Coronary artery (tissue), 2 donors: ENCODE measurements at regions not wholly inside any gene's neighbourhood (a gene's known extent, or its start where the extent isn't known, plus 50 kb on each side); places are given as distances from the start of the nearest gene placed in this dataset.

Source experiments
- DNase-seq: peaks from one replicate; pipeline ENCODE4 v3.0.0-alpha.2; 2017; ENCODE audit warnings: low spot score
- H3K27ac ChIP-seq, 2 donors: fragments of 200-600 bp; sonication (generic); one replicate each; pipeline ENCODE4 v1.5.1; 2016 to 2019
- H3K4me3 ChIP-seq: fragments of 200-600 bp; sonication (generic); 2 replicates; pipeline ENCODE4 v1.5.1; 2016; ENCODE audit warnings: mild to moderate bottlenecking, moderate library complexity
- TF ChIP-seq, protein P1 (sequence below): fragments of 200-600 bp; sonication (generic); IDR thresholded peaks from one replicate; pipeline ENCODE4 v1.5.1; 2019; ENCODE audit warnings: antibody characterized with exemption

DNA sequence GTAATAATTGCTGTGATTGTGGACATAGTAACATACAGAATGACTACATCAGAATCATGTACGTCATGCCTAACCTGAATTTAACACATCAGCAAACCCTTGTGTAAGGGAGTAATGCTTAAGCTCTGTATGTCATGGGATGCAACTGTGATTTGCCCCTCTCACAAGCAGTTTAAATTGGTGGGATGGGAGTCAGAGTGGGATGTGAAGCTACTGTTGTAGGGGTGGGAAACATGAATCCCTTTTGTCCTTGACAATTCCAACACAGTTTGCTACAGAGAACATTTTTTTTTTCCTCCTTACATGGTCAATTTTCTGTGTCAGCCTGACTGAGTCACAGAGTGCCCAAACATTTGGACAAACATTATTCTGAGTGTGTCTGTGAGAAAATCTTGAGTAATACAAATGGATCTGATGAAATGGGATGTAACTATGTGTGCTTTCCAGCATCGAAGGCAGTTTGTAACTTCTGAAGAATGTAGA is 392.8 kb downstream of the GPM6A start:
- TF ChIP-seq, protein P1, sequence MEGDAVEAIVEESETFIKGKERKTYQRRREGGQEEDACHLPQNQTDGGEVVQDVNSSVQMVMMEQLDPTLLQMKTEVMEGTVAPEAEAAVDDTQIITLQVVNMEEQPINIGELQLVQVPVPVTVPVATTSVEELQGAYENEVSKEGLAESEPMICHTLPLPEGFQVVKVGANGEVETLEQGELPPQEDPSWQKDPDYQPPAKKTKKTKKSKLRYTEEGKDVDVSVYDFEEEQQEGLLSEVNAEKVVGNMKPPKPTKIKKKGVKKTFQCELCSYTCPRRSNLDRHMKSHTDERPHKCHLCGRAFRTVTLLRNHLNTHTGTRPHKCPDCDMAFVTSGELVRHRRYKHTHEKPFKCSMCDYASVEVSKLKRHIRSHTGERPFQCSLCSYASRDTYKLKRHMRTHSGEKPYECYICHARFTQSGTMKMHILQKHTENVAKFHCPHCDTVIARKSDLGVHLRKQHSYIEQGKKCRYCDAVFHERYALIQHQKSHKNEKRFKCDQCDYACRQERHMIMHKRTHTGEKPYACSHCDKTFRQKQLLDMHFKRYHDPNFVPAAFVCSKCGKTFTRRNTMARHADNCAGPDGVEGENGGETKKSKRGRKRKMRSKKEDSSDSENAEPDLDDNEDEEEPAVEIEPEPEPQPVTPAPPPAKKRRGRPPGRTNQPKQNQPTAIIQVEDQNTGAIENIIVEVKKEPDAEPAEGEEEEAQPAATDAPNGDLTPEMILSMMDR = no peak
- DNase-seq = no peak
- Histone ChIP-seq H3K4me3 (no peak overlapping the region), H3K27ac (peak overlapping the region; percentile 61 to 82)

DNA sequence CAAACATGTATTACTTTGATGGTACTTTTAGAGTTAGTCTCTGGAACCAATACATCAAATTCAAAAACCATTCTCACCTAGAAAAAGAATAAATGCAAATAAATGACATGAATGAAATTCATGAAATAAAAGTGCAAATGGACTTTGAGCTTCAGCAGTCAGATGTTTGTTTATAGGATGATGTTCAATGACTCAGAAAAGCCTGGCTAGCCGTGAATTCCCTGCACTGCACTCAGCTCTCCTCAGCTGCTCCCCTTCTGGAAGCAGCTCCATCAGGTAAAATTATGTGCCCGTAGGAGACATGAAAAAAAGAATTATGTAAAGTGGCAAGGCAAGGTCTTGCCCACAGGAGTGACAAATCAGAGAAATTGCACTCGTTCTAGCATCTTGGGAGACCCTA is 390.6 kb downstream of the GPM6A start:
- TF ChIP-seq, protein P1 = no peak
- no peak overlapping the region for H3K4me3 ChIP-seq
- no peak overlapping the region for H3K27ac ChIP-seq
- no peak for DNase-seq

DNA sequence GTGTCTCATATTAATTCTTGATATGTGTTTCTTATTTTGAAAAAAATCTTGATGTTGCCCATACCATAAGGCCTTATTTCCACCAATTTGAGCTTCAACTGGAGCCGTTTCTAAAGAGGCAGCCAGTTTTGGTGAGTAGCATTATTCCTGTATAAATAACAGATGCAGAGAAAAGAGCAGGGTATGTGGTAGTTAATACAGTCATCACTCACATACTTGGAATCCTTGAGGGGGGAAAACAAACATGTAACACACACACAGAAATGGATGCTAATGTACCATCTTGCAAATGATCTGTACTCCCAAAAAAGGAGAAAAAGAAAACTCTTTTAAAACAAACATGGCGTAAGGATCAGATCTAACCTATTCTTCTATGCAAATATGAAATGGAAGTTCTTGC is 389.7 kb downstream of the GPM6A start:
- Histone ChIP-seq H3K4me3 (no peak overlapping the region), H3K27ac (no peak overlapping the region)
- TF ChIP-seq, protein P1 = no peak
- no peak for DNase-seq

DNA sequence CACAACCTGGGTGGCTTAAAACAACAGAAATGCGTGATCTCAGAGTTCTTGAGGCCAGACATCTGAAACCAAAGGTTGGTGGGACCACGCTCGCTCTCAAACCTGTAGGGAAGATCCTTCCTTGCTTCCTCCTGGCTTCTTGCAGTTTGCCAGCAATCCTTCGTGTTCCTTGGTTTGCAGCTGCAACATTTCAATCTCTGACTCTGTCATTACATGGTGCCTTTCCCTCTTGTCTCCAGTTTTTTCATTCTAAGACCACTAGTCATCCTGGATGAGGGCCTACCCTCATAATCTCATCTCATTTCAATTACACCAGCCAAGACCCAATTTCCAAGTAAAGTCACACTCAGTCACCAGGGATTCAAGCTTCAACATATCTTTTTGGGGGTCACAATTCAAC is 388.0 kb downstream of the GPM6A start:
- Histone ChIP-seq H3K27ac (no peak overlapping the region), H3K4me3 (no peak overlapping the region)
- no peak for DNase-seq
- TF ChIP-seq, protein P1 = no peak

DNA sequence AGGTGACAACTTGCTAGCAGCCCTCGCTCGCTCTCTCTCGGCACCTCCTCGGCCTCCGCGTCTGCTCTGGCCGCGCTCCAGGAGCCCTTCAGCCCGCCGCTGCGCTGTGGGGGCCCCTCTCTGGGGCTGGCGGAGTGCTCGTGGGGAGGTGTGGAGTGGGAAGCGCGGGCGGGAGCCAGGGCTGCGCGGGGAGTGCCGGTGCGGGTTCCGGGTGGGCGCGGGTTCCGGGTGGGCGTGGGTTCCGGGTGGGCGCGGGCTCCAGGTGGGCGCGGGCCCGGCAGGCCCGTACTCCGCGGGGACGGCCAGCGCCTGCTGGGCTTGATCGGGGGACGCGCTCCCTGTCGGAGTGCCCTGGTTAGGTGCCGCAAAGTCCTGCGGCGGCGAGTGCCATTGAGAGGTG is 384.3 kb downstream of the GPM6A start:
- no peak overlapping the region for H3K27ac ChIP-seq
- TF ChIP-seq, protein P1 = no peak
- no peak for DNase-seq
- no peak overlapping the region for H3K4me3 ChIP-seq

DNA sequence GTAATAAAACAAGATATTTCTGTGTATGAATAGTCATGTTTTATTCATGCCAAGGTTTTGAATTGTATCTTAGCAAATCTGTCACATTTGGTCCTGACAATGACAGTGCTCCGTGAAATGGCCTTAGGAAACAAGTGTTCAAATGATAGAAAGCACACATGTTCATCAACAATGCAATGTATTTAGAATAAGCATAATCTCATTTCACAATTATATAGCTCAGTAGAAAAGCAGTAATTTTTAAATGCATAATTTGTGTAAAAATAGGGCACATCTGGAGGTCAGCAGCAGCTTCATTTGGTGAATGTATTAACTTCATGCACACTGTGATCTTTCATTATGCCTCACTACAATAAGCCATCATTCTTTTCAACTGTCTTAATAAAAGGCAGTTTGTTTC is 380.4 kb downstream of the GPM6A start:
- TF ChIP-seq, protein P1 = no peak
- DNase-seq = no peak
- no peak overlapping the region for H3K27ac ChIP-seq
- H3K4me3 ChIP-seq = no peak overlapping the region

DNA sequence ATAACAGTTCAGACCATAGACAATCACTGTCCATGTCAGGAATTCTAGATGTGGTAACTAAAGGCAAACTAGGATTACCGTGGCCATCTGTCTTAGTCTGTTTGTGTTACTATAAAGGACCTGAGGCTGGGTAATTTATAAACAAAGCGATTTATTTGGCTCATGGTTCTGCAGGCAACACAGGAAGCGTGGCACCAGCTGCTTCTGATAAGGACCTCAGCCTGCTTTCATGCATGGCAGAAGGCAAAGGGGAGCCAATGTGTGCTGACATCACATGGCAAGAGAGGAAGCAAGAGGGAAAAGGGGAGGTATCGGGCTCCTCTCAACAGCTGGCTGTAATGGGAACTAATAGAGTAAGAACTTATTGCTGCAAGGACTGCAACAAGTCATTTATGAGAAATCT is 376.7 kb downstream of the GPM6A start:
- no peak for DNase-seq
- TF ChIP-seq, protein P1 = no peak
- Histone ChIP-seq H3K4me3 (no peak overlapping the region), H3K27ac (no peak overlapping the region)
